Stromal cell of bone marrow (primary cell): ENCODE measurements at regions not wholly inside any gene's neighbourhood (a gene's known extent, or its start where the extent isn't known, plus 50 kb on each side); places are given as distances from the start of the nearest gene placed in this dataset.
"Not testable (repeated sequence)": the region's sequence is repeated elsewhere in the genome, so short reads cannot be mapped to it uniquely, and the experiment has no call there.

Experiments used
- DNase-seq: peaks from one replicate; pipeline ENCODE4 v3.0.0-alpha.2; 2012; ENCODE audit warnings: low read depth

DNA sequence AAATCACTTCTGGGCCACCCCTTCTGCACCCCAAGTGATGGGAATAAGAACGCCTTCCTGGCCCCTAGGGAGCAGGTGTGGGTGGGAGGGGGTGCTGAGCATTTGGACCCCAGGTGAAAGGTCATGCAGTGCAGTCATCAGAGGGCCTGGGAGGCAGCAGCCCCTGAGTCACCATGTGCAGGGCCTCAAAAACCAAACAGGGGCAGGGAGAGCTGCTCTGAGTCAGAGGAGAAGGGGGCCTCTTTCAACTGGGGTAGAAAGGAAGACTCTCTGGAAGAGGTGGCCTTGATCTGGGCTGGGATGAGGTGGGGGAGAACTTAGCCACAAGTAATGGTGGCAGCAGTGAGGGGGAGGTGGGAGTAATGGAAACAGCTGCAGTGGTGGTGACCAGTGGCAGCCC is 164.3 kb downstream of the BUB3 start:
- DNase-seq = no peak

DNA sequence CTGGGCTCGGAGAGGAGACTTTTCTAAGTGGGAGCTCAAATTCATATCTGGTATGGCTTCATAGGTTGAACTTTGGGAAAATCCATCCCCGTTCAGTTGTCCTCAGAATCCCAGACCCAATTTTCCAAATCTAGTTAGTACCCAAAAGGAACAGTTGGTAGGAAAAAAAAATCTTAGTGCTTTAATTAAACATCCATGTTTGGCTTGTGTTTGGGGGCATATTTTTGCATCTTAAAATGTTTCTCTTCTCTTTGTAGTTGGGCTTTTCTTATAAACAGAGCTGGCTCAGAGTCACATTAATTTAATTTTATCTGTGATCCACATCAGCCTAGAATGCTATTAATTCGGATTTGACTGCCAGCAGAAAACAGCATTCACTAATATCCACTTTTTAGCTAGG is 165.9 kb downstream of the BUB3 start:
- DNase-seq = no peak

DNA sequence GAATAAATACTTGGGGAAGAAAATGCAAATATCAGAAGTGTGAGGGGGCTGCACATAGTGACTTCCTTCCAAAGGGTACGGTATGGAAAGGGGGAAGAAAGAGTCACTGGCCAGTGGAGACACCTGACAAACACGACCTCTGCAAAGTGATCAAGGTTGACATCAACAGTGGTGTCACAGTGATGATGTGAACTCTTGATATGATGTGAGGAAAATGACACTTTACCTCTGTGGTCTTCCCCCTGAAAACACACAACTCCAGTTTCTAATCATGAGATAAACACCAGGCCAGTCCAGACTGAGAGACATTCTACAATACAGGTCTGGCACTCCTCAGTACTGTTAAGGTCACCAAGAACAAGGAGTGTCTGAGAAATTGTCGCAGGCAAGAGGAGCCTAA is 169.7 kb downstream of the BUB3 start:
- no peak for DNase-seq

DNA sequence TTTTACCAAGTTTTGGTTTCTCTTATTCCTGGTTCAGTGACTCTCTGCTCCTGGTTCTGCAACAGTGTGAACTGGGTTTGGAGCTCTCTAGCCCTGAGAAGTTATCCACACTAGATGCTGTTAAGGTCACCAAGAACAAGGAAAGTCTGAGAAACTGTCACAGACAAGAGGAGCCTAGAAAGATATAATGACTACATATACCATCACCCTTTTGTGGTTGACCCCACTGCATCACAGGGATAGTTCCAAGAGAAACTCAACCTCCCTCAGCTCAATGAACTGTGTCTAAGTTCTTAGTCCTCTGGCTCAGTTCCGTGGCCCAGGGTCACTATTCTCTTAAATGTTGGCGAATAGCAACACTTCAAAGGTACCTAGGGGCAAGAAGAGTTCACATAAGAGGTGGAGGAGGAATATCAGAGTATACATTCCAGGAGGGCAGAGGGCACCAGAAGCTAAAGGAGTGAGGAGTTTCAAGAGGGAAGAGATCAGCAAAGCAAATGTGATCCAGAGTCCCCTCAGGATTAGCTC is 171.5 kb downstream of the BUB3 start:
- no peak for DNase-seq

DNA sequence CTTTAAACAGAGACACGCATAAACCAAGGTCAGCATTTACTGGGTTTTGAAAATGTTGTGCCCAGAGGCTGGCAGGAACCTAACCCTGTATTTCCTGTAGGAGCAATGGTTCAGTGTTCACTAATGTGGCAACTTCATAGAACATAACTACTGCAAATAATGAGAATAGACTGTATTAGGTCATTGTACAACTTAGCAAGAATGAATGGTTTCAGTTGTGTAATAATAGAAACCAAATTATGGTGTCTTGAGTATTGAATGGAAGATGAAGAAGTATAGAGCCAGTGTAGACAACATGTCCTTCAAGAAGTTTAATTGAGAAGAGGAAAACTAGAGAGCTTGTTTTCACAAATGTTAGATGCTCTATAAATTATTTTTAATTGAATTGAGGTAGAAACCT is 172.5 kb downstream of the BUB3 start:
- DNase-seq = no peak

DNA sequence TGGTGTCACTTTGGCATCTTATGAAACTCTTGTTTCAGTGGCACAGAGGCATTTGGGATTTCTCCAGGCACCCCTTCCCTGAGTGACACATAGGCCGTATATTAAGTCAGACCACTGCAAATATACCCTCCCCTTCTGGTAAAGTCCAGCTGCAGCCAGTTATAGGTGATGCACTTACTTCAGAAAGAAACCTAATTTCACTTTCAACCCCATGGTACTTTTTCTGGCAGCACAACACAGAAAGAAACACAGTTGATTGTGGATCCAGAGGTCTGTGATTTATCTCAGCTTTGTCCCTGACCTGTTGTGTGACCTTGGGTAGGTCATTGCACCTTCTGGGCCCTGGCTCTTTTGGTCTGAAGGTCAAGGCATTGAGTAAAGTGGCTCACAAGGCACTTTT is 173.2 kb downstream of the BUB3 start:
- no peak for DNase-seq

DNA sequence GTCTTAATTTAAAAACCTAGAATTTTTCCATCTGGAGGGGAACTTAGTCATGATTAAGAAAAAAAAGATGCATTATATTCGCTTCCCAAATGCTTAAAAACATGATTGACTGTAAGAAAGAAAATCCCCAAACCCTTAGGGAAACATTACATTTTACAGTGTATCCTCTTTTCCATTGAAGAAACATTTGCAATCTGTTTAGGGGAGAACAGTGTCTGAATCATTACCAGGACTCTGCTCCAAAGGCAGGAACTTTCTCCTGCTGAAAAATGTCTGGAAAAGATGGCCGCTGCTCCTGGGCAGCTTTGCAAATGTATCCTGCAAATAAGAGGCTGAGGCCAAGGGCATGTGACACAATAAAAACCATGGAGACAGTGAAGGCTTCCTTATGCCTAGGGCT is 173.7 kb downstream of the BUB3 start:
- no peak for DNase-seq

DNA sequence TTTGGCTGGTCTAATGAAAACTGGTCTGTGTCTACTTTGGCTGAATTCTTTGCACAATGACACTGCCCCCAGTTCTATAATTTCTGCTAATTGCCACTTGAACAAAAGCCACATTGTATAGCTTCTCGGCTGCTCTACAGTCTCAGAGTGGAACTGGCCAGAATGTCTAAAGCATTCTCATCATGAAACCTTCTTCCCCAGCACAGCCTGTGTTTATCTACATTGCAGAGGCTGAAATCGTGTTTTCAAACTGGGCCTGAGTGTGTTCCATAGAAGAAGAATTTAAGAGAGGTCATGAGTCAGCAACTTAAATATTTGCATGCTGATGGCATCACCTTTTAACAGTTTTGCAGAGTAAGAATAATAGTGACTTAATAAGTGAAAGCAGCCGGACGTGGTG is 177.2 kb downstream of the BUB3 start:
- no peak for DNase-seq

DNA sequence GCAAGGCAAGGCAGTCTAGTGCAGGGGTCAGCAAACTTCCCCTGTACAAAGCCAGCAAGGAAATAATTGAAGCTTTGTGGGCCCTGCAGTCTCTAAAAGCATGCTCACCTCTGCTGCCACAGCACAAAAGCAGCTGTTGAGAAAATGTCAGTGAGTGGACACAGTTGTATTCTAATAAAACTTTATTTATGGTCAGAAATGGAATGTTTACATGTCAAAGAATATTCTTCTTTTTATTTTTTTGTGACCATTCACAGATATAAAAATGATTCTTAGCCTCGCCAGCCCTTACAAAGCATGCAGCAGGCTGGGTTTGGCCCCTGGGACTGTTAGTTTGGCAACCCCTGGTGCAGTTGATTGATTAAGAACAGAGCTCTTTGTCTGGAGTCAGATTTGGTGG is 192.4 kb downstream of the BUB3 start:
- no peak for DNase-seq

DNA sequence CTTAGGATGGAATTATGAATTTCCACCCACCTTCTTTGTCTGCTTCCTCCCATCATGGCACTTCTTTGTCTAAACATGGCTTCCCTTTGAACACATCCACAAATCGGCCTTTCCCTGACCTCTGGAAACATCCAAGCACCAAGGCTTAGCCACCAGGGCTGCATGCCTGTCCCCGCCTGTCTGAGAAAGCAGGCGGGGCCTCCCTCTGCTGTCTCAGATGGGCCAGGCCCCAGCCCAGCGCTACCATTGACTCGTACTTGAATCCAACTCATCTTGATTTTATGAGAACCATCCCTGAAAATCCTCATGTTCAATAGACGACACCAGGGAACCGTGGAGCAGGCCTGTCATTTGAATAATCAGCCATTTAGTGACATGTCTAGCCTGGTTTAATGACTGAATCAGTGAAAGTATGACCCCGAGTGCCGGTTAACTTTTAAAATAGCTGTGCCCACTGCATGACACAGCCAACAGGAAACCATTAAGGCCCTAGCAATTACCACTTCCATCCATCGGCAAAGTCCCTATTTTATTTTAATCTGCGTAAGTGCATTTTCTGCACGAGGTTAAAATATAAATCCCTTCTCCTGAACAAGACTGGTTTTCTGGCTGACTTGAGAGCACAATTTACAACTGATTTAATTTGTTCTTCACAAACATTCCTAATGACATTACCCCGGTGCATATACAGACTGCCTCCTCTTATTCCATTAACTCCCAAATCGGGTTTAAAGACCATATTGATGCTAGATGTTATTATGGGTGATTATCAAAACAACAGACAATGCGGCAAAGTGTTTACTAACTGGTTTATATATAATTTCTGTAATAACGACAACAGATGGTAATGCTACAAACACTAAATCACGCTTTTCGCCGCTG is 194.7 kb downstream of the BUB3 start:
- DNase-seq = no peak

DNA sequence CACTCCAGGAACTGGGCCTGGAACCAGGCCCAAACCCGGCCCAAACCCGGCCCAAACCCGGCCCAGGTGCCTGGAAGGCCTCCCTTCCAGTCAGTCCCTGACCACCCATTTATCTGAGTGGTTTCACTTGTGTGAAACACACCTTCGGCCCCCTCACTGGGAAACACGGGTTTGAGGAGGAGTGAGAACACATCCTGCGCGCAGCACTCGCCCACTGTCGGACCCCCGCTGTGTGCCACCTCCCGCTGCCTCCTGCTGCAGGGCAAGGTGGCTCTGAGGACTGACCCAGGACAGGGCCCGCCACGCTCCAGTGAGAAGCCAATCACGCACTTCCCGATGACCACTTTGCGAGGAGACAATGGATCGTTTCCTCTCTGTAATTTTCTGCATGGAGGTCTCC is 197.5 kb downstream of the BUB3 start:
- DNase-seq = no peak

DNA sequence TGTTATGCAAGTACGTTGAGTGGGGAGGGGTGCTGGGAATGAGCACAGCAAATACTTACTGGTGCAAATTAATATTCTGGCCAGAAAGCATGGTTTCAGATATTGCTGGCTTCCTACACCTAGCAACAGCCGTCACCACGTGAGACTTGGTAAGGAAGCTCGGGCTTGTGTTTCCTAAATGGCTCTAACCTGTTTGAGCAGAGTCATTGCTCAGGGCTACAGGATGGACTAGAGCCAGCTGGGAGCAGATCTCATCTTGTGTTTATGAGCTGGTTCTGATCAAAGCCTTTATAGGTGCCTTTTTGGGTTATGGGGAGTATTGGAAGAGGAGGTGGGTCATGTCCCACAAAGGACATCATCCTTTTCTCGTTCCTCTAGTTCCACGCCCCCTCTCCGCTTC is 200.3 kb downstream of the BUB3 start:
- DNase-seq = no peak

DNA sequence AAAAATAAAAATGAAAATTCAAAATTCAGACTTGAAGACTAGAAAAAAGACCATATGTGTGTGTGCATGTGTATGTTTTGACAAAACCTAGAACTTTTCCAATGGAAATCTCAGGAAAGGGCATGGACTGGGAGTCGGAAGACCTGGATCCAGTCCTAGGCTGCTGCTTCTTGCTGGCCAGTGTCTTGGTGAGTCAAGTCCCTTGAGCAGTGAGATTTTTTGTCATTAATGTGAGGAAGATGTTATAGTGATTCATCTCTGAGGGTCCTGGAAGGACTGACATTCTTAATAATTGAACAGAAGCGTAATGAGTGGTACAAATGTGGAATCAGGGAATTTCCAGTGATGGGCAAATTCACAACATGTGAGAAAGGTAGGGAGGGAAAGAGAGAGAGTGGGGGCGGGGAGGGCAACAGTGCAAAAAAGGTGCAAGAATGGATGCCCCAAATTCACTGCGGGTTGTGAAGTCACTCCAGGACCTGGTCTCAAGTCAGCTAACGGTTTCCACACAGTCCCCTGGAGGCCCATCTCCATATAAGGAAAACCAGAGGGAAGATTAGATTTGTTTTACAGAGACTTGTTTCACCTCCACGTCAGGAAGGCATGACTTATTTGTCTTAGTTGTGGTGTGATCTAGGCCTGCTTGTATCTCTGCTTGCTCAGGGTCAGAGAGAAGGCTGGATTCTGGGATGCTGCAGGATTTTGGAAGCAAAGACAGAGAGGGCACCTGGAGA is 201.7 kb downstream of the BUB3 start:
- no peak for DNase-seq

DNA sequence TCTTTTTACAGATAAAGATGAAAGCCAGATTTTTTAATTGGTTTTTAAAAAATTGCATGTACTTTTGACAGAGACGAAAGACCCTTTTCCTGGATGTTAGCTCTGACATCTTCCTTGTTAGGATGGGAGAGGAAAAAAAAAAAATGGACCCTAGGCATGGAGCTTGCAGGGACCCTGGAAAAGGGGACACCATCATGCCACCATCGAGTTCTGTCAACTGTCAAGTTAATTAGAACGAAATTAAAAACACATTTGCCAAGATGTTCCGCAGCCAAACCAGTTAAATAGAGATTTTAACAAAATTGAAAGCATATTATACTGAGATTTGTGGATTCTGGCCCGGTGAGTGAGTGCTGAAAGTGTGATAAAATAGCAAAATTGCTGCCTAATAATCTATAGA is 202.6 kb downstream of the BUB3 start:
- DNase-seq = no peak

DNA sequence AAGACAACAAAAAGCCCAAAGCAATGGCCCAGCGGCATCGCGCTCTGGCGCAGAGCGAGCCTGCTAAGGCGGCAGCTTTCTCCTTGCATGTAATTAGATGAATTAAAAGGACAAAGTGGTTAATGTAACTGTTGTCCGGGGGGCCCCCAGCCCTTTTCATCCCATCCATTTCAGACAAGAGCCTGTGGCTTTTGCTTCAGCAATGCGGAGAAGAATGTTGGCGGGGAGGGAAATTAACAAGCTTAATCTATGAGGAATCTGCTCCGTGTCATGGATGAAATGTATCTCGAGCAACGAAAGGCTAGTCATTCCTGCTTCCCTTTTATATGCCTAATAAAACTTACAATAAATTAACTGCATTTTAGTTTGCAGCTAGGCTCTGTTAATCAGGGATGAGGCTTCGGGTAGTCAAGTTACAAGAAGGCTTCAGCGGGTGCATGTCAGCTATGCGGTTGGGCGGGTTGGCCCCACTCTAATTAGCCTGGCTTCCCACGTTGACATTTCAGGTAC is 203.3 kb downstream of the BUB3 start:
- DNase-seq = no peak

DNA sequence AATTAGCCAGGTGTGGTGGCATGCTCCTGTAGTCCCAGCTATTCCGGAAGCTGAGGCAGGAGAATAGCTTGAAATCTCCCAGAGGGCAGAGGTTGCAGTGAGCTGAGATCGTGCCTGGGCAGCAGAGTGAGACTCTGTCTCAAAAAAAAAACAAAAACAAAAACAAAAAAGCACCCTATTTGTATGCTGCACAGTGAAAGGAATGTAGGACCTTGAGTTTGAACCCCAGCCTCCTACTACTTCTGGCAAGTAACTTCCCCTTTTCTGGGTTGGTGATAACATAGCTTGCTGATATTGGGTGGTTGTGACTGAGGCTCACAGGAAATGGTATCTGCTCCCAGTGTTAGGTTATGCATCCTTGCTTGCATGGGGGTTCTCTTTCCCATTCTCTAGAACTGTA is 205.3 kb downstream of the BUB3 start:
- no peak for DNase-seq

DNA sequence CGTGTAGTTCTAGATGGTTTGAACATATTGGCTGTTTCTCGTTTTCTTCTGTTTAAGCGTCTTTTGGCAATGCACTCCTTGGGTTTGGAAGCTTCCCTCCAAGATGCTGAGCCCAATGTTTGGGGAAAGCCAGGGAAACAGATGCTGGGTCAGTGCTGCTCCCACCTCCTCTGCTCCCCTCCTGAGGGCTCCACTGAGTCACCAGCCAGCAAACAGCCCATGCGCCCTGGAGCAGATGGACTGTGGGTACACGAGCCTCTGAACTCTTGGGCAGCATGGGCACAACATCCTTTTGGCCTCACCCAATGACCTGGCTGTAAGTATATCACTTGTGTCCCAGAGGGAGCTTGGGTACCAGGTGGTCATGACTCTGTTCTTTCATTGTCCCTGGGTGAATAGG is 207.6 kb downstream of the BUB3 start:
- no peak for DNase-seq

DNA sequence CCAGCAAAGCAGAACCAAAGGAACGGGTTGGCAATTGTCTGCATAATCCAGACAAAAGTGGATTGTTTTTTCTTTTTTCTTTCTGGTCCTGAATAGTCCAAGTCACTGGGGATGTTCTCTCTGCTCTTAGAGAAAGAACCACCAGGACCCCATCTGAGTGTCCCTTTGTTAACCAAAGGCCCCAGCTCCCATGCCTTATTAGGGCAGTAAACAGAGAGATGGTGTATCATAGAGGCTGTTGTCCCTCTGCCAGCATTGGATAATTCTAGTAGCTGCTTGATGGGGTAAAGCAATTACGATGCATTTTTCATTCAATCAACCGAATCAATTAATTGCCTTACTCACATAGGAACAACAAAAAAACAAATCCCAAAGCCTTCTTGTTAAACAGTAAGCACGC is 213.0 kb downstream of the BUB3 start:
- no peak for DNase-seq

DNA sequence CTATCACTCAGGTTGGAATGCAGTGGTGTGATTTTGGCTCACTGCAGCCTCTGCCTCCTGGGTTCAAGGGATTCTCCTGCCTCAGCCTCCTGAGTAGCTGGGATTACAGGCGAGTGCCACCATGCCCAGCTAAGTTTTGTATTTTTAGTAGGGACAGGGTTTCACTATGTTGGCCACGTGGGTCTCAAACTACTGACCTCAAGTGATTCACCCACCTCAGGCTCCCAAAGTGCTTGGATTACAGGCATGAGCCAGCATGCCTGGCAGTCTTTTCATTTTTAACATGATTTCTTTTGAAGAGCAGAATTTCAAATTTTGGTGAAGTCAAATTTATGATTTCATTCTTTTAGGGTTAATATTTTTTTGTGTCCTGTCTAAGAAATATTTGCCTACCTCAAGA is 217.4 kb downstream of the BUB3 start:
- not testable (repeated sequence) for DNase-seq

DNA sequence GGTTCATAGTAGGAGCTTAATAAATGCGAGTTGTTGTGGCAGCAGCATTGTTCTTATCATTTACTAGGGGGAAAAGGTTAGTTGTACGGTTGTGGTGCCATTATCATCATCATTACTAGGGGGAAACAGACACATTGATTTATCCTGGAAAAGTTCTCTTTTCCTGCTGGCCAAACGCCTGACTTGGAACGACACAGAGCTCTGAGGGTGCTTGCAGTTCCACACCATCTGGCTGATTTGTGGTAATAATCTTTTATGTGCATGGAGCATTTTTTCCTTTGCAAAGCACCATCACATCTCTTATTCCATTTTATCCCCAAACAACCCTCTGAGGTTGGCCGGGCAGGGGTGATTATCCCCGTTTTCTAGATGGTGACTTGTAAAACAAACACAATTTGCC is 219.4 kb downstream of the BUB3 start:
- DNase-seq = no peak

DNA sequence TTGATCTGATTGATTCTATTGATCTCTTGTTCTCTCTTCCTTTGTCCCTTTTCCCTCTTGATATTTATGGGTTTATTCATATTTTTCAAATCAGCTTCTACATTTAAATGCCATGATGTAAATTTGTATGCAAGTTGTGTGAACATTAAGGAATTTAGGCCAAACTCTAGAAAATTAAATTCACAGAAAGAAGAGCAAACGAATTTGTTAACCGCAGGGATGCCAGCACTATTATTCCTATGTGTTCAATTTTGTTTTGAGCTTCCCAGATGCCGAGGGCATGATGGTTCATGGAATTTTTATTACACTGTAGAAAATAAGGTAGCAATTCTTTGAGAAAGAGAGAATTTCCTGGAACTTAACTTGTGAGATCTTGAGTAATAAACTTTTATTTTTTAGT is 220.9 kb downstream of the BUB3 start:
- no peak for DNase-seq

DNA sequence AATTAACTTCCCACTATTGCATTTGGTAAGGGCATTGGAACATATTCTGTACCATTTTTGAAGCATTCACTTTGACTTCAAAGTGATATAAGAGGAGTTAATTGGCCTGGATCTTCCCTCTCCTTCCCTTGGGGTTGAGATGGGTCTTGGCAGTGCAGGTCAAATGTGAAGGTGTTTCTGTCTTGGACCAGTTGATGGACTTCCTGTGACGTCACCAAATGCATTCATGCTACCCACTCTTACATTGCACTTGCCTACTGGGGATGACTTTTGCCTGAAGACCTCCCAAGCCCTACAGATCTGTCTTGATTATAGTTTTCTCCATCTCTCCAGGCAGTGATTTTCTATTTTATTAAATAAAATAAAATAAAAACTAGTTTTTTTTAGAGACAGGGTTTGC is 221.5 kb downstream of the BUB3 start:
- no peak for DNase-seq

DNA sequence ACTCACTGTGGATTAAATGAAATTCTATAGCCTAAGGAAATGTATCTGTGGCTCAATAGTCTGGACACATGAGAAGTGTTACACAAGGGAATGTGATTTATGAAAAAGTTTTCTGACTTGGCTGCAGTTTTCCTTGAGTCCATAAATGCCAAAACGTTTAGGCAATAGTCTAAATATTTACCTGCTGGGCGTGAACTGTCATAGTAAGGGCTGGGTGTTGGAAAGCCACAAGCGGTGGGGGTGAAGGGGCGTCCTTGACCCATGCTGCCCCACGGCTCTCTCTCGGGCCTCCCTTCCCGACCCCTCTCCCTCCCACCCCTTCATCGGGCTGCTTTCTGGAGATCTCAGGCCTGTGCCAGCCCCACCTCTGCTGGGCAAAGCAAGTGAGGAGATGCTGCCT is 223.7 kb downstream of the BUB3 start:
- DNase-seq = no peak
